Retinal pigment epithelial cell (primary cell): ENCODE measurements at regions not wholly inside any gene's neighbourhood (a gene's known extent, or its start where the extent isn't known, plus 50 kb on each side); places are given as distances from the start of the nearest gene placed in this dataset.

Experiments
- DNase-seq: peaks from one replicate; pipeline ENCODE4 v3.0.0-alpha.2; 2010; ENCODE audit warnings: low read depth
- H3K4me3 ChIP-seq: 2 replicates; pipeline ENCODE4 v1.5.1; 2011; ENCODE audit warnings: mild to moderate bottlenecking, low read length, control low read depth, moderate library complexity
- CTCF ChIP-seq: conservative IDR thresholded peaks from 2 replicates; pipeline ENCODE4 v1.5.1; 2011; ENCODE audit warnings: low read depth, low read length, control low read depth, inconsistent platforms

GRCh38 chr9:79976257-79977073 is 404.7 kb downstream of the TLE4 start:
- no peak overlapping the region for H3K4me3 ChIP-seq
- DNase-seq: peak; percentile 95
- no peak for TF ChIP-seq CTCF

- DNase-seq: peak; percentile 44
- TF ChIP-seq CTCF: no peak
These were observed 404.0 kb downstream of the TLE4 start for GRCh38 chr9:79975621-79976256.

GRCh38 chr9:79974806-79975422 is 403.1 kb downstream of the TLE4 start:
- no peak for TF ChIP-seq CTCF
- DNase-seq: no peak
- H3K4me3 ChIP-seq: no peak overlapping the region

More at GRCh38 chr9:79975621-79976256, 404.0 kb downstream of the TLE4 start:
- no peak overlapping the region for H3K4me3 ChIP-seq

GRCh38 chr9:79973627-79974026 is 401.9 kb downstream of the TLE4 start:
- TF ChIP-seq CTCF: no peak
- no peak overlapping the region for H3K4me3 ChIP-seq
- no peak for DNase-seq

DNA sequence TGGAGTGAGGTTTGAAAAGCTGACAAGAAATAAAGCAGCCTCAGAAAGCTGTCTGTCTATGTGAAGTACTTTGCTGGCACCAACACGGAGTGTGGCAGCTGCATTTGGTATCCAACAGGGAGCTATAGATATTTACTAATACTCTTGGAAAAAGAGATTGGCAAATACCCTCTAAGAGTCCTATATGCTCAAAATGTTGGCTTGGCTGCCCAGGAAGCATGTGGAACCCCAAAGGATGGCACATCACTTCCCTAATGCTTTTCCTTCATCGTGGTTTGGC is 398.3 kb downstream of the TLE4 start:
- H3K4me3 ChIP-seq: no peak overlapping the region
- DNase-seq: no peak
- TF ChIP-seq CTCF: no peak

DNA sequence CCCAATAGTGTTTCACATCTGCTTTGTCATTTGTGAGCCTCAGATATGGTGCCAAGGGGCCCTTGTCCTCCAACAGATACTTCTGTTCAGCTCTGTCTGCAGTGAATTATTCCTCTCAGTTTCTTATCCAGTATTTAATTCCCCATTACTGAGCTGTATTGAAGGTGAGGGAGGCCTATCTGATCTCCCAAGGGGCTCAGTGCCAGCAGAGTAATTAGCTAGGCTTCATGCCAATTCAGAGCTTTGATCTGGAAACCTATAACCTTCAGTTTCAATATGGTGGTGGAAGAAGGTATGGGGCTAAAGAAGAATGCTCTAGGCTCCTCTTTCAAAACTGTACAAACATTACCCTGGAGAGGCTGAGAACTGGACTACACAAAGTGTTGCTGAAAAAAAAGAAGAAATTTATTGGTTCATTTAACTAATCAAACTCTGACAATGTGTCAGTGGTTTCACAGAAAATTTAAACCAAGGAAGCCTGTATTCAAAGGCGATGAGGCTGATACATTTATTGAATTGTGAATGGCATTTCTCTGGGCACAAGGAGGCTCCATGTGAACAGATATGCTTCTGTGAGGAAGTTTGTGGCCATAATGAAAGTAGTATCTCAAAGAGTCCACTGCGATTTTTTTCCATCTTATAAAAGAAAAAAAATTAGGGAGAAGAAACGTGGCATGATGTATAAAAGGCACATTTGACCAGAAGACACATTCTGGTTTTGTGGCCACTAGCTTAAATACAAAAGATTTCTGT is 397.8 kb downstream of the TLE4 start:
- no peak for DNase-seq
- no peak overlapping the region for H3K4me3 ChIP-seq
- no peak for TF ChIP-seq CTCF
